ENCODE measurements at regions not wholly inside any gene's neighbourhood (a gene's known extent, or its start where the extent isn't known, plus 50 kb on each side); places are given as distances from the start of the nearest gene placed in this dataset.

GRCh38 chr4:52507774-52508173, 151.3 kb downstream of the USP46 start:
- Histone ChIP-seq H3K4me1 (ENCODE audit: control insufficient read depth, extremely low read depth, insufficient read depth, low read length) (no peaks in the 10 kb centered on the region), H4K20me1 (replicated peaks; ENCODE audit: control insufficient read depth, extremely low read depth, insufficient read depth, low read length) (no peaks in the 10 kb centered on the region), H3K27ac (ENCODE audit: insufficient read depth, low read depth, low read length) (no peak overlapping the region), H3K9me1 (replicated peaks; ENCODE audit: control insufficient read depth, extremely low read depth, insufficient read depth, low read length) (no peaks in the 10 kb centered on the region), H3K4me3 (replicated peaks in 1 of 3; ENCODE audit: insufficient read depth in 1 of 3, low read depth in 1 of 3, low read length in 3 of 3) (no peak overlapping the region), H3K79me2 (ENCODE audit: control insufficient read depth, insufficient read depth, low read length) (no peaks in the 10 kb centered on the region), H3K9me3 (replicated peaks; ENCODE audit: control insufficient read depth, insufficient read depth, low read length) (no peaks in the 10 kb centered on the region), H3K4me2 (ENCODE audit: insufficient read depth, low read length) (no peak overlapping the region), H3K9ac (replicated peaks; ENCODE audit: extremely low read depth, insufficient read depth, low read length) (no peak overlapping the region), H3K27me3 (ENCODE audit: control insufficient read depth in 2 of 2, insufficient read depth in 2 of 2, low read length in 2 of 2) (no peaks in the 10 kb centered on the region), H2AFZ (ENCODE audit: low read depth, low read length) (no peak overlapping the region), H3K36me3 (ENCODE audit: control insufficient read depth in 2 of 2, extremely low read depth in 1 of 2, insufficient read depth in 2 of 2, low read length in 2 of 2) (no peaks in the 10 kb centered on the region)
- no peak for TF ChIP-seq MYC (IDR thresholded peaks at IDR 0.05; ENCODE audit: low read depth, low read length)
- TF ChIP-seq FOS (IDR thresholded peaks at IDR 0.05; ENCODE audit: borderline replicate concordance, insufficient read depth, low read length) = no peak
- no peak for TF ChIP-seq GATA2 (IDR thresholded peaks at IDR 0.05; ENCODE audit: insufficient read depth, insufficient read length, low read depth, low read length)
- TF ChIP-seq POLR2A (IDR thresholded peaks at IDR 0.05; ENCODE audit: low read depth, low read length) = no peak
- no peak for TF ChIP-seq EZH2 (IDR thresholded peaks at IDR 0.05; ENCODE audit: borderline replicate concordance, low read depth, low read length, severe bottlenecking)
- no peak for TF ChIP-seq POLR2AphosphoS5 (IDR thresholded peaks at IDR 0.05; ENCODE audit: insufficient read depth, low read depth, low read length)
- TF ChIP-seq CTCF (IDR thresholded peaks at IDR 0.05; ENCODE audit: extremely low read depth in 1 of 2, insufficient read depth in 1 of 2, low read depth in 1 of 2, low read length in 2 of 2) = no peak
- TF ChIP-seq MAX (IDR thresholded peaks at IDR 0.05; ENCODE audit: insufficient read depth, insufficient read length) = no peak
- no peak for TF ChIP-seq JUN (IDR thresholded peaks at IDR 0.05; ENCODE audit: borderline replicate concordance, insufficient read depth, insufficient read length, low read depth)
- BruUV-seq (replicated peaks) = no TSS peak
- CTCF ChIA-PET = no interaction called here
- intact Hi-C loops (cut with micrococcal nuclease) (no loop called here), dilution Hi-C loops (cut with MboI; ENCODE audit: extremely low pct_ligation_motif_present, low sequenced_read_pairs) (no loop called here)
- POLR2A ChIA-PET = no interaction called here
- no peak for DNase-seq (ENCODE audit: low read depth, low spot score)
- no peak for FAIRE-seq
